OCI-LY7 (cell line): ENCODE measurements at regions not wholly inside any gene's neighbourhood (a gene's known extent, or its start where the extent isn't known, plus 50 kb on each side); places are given as distances from the start of the nearest gene placed in this dataset.
"Not testable (repeated sequence)": the region's sequence is repeated elsewhere in the genome, so short reads cannot be mapped to it uniquely, and the experiment has no call there.

Experiments used
- BruUV-seq: library from RNA; stranded (reverse); fragments of 400-500 nt; replicated peaks from 2 replicates; lab custom pipeline; 2021; lab: Mats Ljungman, UMichigan
- CTCF ChIA-PET: fragments of 300-600 bp; sonication (Branson Sonifier 250); formaldehyde crosslinking; loops from one replicate; lab custom pipeline; 2022; ENCODE audit warnings: antibody characterized with exemption; ENCODE audit not compliant: unreplicated experiment; lab: Charles Lee
- POLR2A ChIA-PET: fragments of 300-600 bp; sonication (Branson Sonifier 250); formaldehyde crosslinking; loops from one replicate; lab custom pipeline; 2022; ENCODE audit warnings: antibody characterized with exemption; lab: Charles Lee
- DNase-seq: peaks from one replicate; pipeline ENCODE4 v3.0.0-alpha.2; 2015; ENCODE audit warnings: low spot score
- H2AFZ ChIP-seq: fragments of 200-600 bp; sonication (generic), shearing (Covaris generic); 2 replicates; pipeline ENCODE4 v1.6.1; 2014; ENCODE audit warnings: mild to moderate bottlenecking, antibody characterized with exemption, low read length, moderate library complexity
- H3K27ac ChIP-seq: fragments of 200-600 bp; sonication (generic); 2 replicates; pipeline ENCODE4 v1.5.1; 2014; ENCODE audit warnings: mixed run types, low read depth, mild to moderate bottlenecking, moderate library complexity, low read length, inconsistent platforms; ENCODE audit not compliant: poor library complexity, severe bottlenecking
- H3K36me3 ChIP-seq: fragments of 200-600 bp; sonication (generic); 2 replicates; pipeline ENCODE4 v1.6.1; 2014; ENCODE audit warnings: mild to moderate bottlenecking, antibody characterized with exemption, low read length, moderate library complexity, mixed read lengths; ENCODE audit not compliant: insufficient read depth
- H3K4me1 ChIP-seq: fragments of 200-600 bp; sonication (generic); 2 replicates; pipeline ENCODE4 v1.5.1; 2014; ENCODE audit warnings: mild to moderate bottlenecking, low read length; ENCODE audit not compliant: insufficient read depth, poor library complexity, severe bottlenecking
- H3K4me2 ChIP-seq: fragments of 200-600 bp; sonication (generic); 2 replicates; pipeline ENCODE4 v1.6.1; 2014; ENCODE audit warnings: mild to moderate bottlenecking, low read length
- H3K4me3 ChIP-seq: fragments of 200-600 bp; sonication (generic); 2 replicates; pipeline ENCODE4 v1.5.1; 2014; ENCODE audit warnings: mild to moderate bottlenecking, low read depth, low read length; ENCODE audit not compliant: poor library complexity, severe bottlenecking
- H3K79me2 ChIP-seq: fragments of 200-600 bp; sonication (generic); 2 replicates; pipeline ENCODE4 v1.6.1; 2016; ENCODE audit warnings: low read depth, mild to moderate bottlenecking, low read length, moderate library complexity, mixed read lengths; ENCODE audit not compliant: insufficient read depth
- H3K9me2 ChIP-seq: fragments of 200-600 bp; sonication (generic); 2 replicates; pipeline ENCODE4 v1.6.1; 2016; ENCODE audit warnings: mild to moderate bottlenecking, low read length, mixed read lengths; ENCODE audit not compliant: insufficient read depth
- H3K9me3 ChIP-seq: fragments of 200-600 bp; sonication (generic); 2 replicates; pipeline ENCODE4 v1.6.1; 2014; ENCODE audit warnings: mild to moderate bottlenecking, mixed run types, low read length, mixed read lengths
- H4K20me1 ChIP-seq: fragments of 200-600 bp; sonication (generic); 2 replicates; pipeline ENCODE4 v1.6.1; 2014; ENCODE audit warnings: mild to moderate bottlenecking, antibody characterized with exemption, low read length, moderate library complexity, mixed read lengths; ENCODE audit not compliant: insufficient read depth
- CTCF ChIP-seq: fragments of 200-600 bp; sonication (generic); conservative IDR thresholded peaks from 2 replicates; pipeline ENCODE4 v1.5.1; 2014; ENCODE audit warnings: mild to moderate bottlenecking, antibody characterized with exemption, low read length, moderate library complexity, mixed read lengths
- EZH2phosphoT487 ChIP-seq: fragments of 200-600 bp; sonication (generic); IDR thresholded peaks from 2 replicates; pipeline ENCODE4 v1.6.1; 2018; ENCODE audit warnings: low read depth, borderline replicate concordance, mild to moderate bottlenecking, mixed run types, antibody characterized with exemption, low read length, moderate library complexity, mixed read lengths
- intact Hi-C: fragments of 100-400 bp; cut with micrococcal nuclease; formaldehyde crosslinking; loops from one replicate; pipeline ENCODE4 v1.10.0; 2022; ENCODE audit not compliant: unreplicated experiment

DNA sequence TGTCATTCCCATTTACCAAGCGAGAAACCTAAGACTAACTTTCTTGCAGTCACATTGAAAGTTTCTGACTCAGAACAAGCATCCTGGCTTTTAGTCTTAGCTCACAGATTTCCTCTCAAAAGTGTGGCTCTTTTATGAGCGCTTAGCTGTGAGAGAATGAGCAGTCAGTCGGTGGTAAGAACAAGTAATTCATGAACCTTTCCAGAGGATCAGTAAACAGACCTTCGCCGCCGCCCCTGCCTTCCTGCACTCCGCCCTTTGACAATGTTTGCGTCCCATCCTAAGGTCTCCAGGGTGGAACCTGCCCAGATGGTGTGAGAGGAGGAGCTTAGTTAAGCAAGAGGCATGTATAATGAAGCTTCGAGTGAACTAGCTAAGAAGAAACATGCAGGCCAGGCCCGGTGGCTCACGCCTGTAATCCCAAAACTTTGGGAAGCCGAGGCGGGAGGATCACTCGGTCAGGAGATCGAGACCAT is 142.4 kb downstream of the GLUL start:
- POLR2A ChIA-PET = interaction anchor here (0.6 to 0.7 kb wide), 2 partner anchors 134 to 739 kb away, joined by 3 read pairs; no protein-coding TSS in a partner anchor
- no peaks in the 10 kb centered on the region for H3K9me3 ChIP-seq
- no peak for TF ChIP-seq EZH2phosphoT487
- no peak for TF ChIP-seq CTCF
- intact Hi-C loops = no loop called here
- CTCF ChIA-PET = no interaction called here
- DNase-seq = no peak
- no TSS peak for BruUV-seq
- H3K27ac ChIP-seq = no peak overlapping the region
- H4K20me1 ChIP-seq = no peaks in the 10 kb centered on the region
- no peaks in the 10 kb centered on the region for H3K9me2 ChIP-seq
- H3K4me3 ChIP-seq = no peak overlapping the region
- H3K4me1 ChIP-seq = no peaks in the 10 kb centered on the region
- H3K4me2 ChIP-seq = no peak overlapping the region
- no peaks in the 10 kb centered on the region for H3K79me2 ChIP-seq
- H3K36me3 ChIP-seq = no peaks in the 10 kb centered on the region
- no peak overlapping the region for H2AFZ ChIP-seq

DNA sequence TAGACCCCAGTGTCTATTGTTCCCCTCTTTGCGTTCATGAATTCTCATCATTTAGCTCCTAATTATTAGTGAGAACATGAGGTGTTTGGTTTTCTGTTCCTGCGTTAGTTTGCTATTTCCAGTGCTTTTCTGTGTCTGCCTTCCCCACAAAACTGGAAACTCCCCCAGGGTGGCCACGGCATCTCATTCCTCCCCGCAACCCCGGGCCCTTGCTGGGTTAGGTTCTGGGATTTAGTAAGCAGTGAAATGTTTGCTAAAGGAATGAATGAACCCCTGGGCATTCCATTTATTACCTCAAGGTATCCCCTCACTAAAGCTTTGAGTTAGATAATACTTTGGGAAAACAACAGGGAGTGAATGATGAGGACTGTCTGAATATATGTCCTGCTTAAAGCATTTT is 142.9 kb downstream of the GLUL start:
- Histone ChIP-seq H3K4me3 (no peak overlapping the region), H4K20me1 (no peaks in the 10 kb centered on the region), H3K9me2 (no peaks in the 10 kb centered on the region), H3K79me2 (no peaks in the 10 kb centered on the region), H3K4me1 (no peaks in the 10 kb centered on the region), H3K27ac (no peak overlapping the region), H2AFZ (no peak overlapping the region), H3K4me2 (no peak overlapping the region), H3K9me3 (no peaks in the 10 kb centered on the region), H3K36me3 (no peaks in the 10 kb centered on the region)
- TF ChIP-seq EZH2phosphoT487 (no peak), CTCF (no peak)
- no TSS peak for BruUV-seq
- intact Hi-C loops = no loop called here
- ChIA-PET CTCF (no interaction called here), POLR2A (interaction anchor here (0.7 kb wide), 1 partner anchor 133 kb away, joined by 3 read pairs; no protein-coding TSS in a partner anchor)
- DNase-seq = no peak

DNA sequence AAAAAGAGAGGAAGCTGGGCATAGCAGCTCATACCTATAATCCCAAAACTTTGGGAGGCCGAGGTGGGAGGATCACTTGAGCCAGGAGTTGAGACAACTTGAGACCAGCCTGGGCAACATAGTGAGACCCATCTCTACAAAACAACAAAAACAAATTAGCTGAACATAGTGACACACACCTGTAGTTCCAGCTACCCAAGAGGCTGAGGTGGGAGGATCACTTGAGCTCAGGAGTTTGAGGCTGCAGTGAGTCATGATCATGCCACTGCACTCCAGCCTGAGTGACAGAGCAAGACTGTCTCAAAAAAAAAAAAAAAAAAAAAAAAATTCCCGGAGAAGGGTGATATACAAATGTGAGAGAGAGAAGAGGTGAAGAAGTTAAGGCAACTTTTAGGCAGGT is 143.8 kb downstream of the GLUL start:
- H3K9me2 ChIP-seq, POLR2A ChIA-PET, H3K4me3 ChIP-seq, H3K9me3 ChIP-seq, H3K27ac ChIP-seq, DNase-seq, H3K36me3 ChIP-seq, H4K20me1 ChIP-seq, BruUV-seq, H2AFZ ChIP-seq, CTCF ChIA-PET, H3K4me1 ChIP-seq, intact Hi-C loops, H3K79me2 ChIP-seq, H3K4me2 ChIP-seq: not testable (repeated sequence)
